Endothelial cell of umbilical vein (primary cell): ENCODE measurements at regions not wholly inside any gene's neighbourhood (a gene's known extent, or its start where the extent isn't known, plus 50 kb on each side); places are given as distances from the start of the nearest gene placed in this dataset.

Experiments
- EZH2 ChIP-seq: IDR thresholded peaks from 2 replicates; pipeline ENCODE4 v1.6.1; 2012; ENCODE audit warnings: borderline replicate concordance, low read depth, mild to moderate bottlenecking, moderate library complexity, low read length, inconsistent platforms; ENCODE audit not compliant: severe bottlenecking
- FOS ChIP-seq: IDR thresholded peaks from 2 replicates; pipeline ENCODE4 v1.6.1; 2011; ENCODE audit warnings: mild to moderate bottlenecking, low read length, moderate library complexity, borderline replicate concordance; ENCODE audit not compliant: insufficient read depth
- POLR2A ChIP-seq: IDR thresholded peaks from 2 replicates; pipeline ENCODE4 v1.6.1; 2012; ENCODE audit warnings: low read depth, mild to moderate bottlenecking, control low read depth, low read length
- POLR2AphosphoS5 ChIP-seq: IDR thresholded peaks from 2 replicates; pipeline ENCODE4 v1.6.1; 2012; ENCODE audit warnings: low read depth, mild to moderate bottlenecking, control low read depth, low read length, moderate library complexity; ENCODE audit not compliant: insufficient read depth
- TF ChIP-seq, protein P1 (sequence below), 2 donors: IDR thresholded peaks; 1 replicate in 1 of 2; 2 replicates in 1 of 2; pipeline ENCODE4 v1.5.1; 2011; ENCODE audit warnings: low read length in 2 of 2, mild to moderate bottlenecking in 2 of 2, moderate library complexity in 2 of 2, control low read depth in 1 of 2, inconsistent platforms in 1 of 2, low read depth in 1 of 2; ENCODE audit not compliant: insufficient read depth in 1 of 2; ENCODE audit errors: extremely low read depth in 1 of 2

DNA sequence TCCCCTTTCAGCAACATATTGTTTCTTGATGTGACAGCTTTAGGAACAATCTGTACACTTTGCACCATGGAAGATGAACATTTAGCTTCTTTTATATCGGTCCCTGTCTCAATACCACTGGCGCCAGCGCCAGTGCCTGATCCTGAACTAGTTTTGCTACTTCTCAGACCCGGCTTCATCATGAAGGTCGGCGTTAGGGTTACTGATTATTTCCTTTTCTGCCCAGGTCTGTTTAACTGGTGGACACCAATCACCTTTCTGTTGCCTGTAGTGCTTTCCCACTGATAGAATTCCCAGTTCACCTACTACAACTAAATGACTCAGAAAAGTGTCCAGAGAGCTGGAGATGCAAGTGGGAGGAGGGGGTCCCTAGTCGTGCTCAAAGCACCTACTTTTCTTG lies 99.5 kb downstream of the MYCN start:
- TF ChIP-seq, protein P1, sequence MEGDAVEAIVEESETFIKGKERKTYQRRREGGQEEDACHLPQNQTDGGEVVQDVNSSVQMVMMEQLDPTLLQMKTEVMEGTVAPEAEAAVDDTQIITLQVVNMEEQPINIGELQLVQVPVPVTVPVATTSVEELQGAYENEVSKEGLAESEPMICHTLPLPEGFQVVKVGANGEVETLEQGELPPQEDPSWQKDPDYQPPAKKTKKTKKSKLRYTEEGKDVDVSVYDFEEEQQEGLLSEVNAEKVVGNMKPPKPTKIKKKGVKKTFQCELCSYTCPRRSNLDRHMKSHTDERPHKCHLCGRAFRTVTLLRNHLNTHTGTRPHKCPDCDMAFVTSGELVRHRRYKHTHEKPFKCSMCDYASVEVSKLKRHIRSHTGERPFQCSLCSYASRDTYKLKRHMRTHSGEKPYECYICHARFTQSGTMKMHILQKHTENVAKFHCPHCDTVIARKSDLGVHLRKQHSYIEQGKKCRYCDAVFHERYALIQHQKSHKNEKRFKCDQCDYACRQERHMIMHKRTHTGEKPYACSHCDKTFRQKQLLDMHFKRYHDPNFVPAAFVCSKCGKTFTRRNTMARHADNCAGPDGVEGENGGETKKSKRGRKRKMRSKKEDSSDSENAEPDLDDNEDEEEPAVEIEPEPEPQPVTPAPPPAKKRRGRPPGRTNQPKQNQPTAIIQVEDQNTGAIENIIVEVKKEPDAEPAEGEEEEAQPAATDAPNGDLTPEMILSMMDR (IDR thresholded peaks at IDR 0.05; ENCODE audit: extremely low read depth in 1 of 2, insufficient read depth in 1 of 2, low read depth in 1 of 2, low read length in 2 of 2): no peak
- TF ChIP-seq POLR2AphosphoS5 (no peak), EZH2 (no peak), POLR2A (no peak), FOS (no peak)
